A673 (cell line): ENCODE measurements at regions not wholly inside any gene's neighbourhood (a gene's known extent, or its start where the extent isn't known, plus 50 kb on each side); places are given as distances from the start of the nearest gene placed in this dataset.
"Not testable (repeated sequence)": the region's sequence is repeated elsewhere in the genome, so short reads cannot be mapped to it uniquely, and the experiment has no call there.

Source experiments
- BruUV-seq: library from RNA; stranded (reverse); fragments of 400-500 nt; replicated peaks from 2 replicates; lab custom pipeline; 2021; lab: Mats Ljungman, UMichigan
- CTCF ChIA-PET: fragments of 300-600 bp; sonication (Branson Sonifier 250); formaldehyde crosslinking; loops from one replicate; lab custom pipeline; 2022; ENCODE audit warnings: antibody characterized with exemption; lab: Charles Lee
- POLR2A ChIA-PET: fragments of 300-600 bp; sonication (Branson Sonifier 250); formaldehyde crosslinking; loops from one replicate; lab custom pipeline; 2022; ENCODE audit warnings: antibody characterized with exemption; ENCODE audit not compliant: low non-redundant PET; lab: Charles Lee
- DNase-seq: peaks from one replicate; pipeline ENCODE4 v3.0.0-alpha.2; 2015; ENCODE audit warnings: low spot score
- H3K27ac ChIP-seq: fragments of 200-600 bp; sonication (generic); 2 replicates; pipeline ENCODE4 v1.5.1; 2016; ENCODE audit warnings: mixed run types, low read depth, mild to moderate bottlenecking, mixed read lengths, antibody characterized with exemption, low read length; ENCODE audit not compliant: poor library complexity, severe bottlenecking
- H3K27me3 ChIP-seq: fragments of 200-600 bp; sonication (generic); replicated peaks from 2 replicates; pipeline ENCODE4 v1.6.1; 2017; ENCODE audit warnings: mixed run types, low read depth, mild to moderate bottlenecking, mixed read lengths, antibody characterized with exemption, low read length; ENCODE audit not compliant: insufficient read depth, poor library complexity
- H3K36me3 ChIP-seq: fragments of 200-600 bp; sonication (generic); 2 replicates; pipeline ENCODE4 v1.6.1; 2016; ENCODE audit warnings: mixed run types, mild to moderate bottlenecking, mixed read lengths, antibody characterized with exemption, low read length; ENCODE audit not compliant: insufficient read depth, poor library complexity, severe bottlenecking
- H3K4me1 ChIP-seq: fragments of 200-600 bp; sonication (generic); 2 replicates; pipeline ENCODE4 v1.6.1; 2017; ENCODE audit warnings: mixed run types, mild to moderate bottlenecking, mixed read lengths, antibody characterized with exemption, low read length; ENCODE audit not compliant: insufficient read depth, poor library complexity, severe bottlenecking
- H3K4me3 ChIP-seq: fragments of 200-600 bp; sonication (generic); 2 replicates; pipeline ENCODE4 v1.5.1; 2016; ENCODE audit warnings: low read depth, mixed run types, mild to moderate bottlenecking, mixed read lengths, low read length; ENCODE audit not compliant: poor library complexity, severe bottlenecking
- H3K9me3 ChIP-seq: fragments of 200-600 bp; sonication (generic); 2 replicates; pipeline ENCODE4 v1.6.1; 2016; ENCODE audit warnings: mixed run types, low read depth, mild to moderate bottlenecking, mixed read lengths, antibody characterized with exemption, low read length; ENCODE audit not compliant: poor library complexity, severe bottlenecking
- CTCF ChIP-seq: fragments of 300-800, 200-600 bp; sonication (generic); conservative IDR thresholded peaks from 2 replicates; pipeline ENCODE4 v1.5.1; 2017; ENCODE audit warnings: low read depth, mild to moderate bottlenecking, antibody characterized with exemption, low read length, moderate library complexity, mixed read lengths
- EZH2 ChIP-seq: fragments of 200-600 bp; sonication (generic); IDR thresholded peaks from 2 replicates; pipeline ENCODE4 v1.6.1; 2017; ENCODE audit warnings: borderline replicate concordance, low read depth, mild to moderate bottlenecking, mixed read lengths, antibody characterized with exemption, low read length; ENCODE audit not compliant: poor library complexity, severe bottlenecking
- intact Hi-C: fragments of 100-400 bp; cut with micrococcal nuclease; formaldehyde crosslinking; loops from one replicate; pipeline ENCODE4 v1.10.0; 2022; ENCODE audit not compliant: unreplicated experiment

GRCh38 chr1:8120693-8121260 lies 94.7 kb upstream of the ERRFI1 start:
- POLR2A ChIA-PET = interaction anchor here (0.7 kb wide), 1 partner anchor 32 kb away, joined by 4 read pairs; no protein-coding TSS in a partner anchor
- Histone ChIP-seq H3K4me1 (peaks cover 5% of the 10 kb centered on the region), H3K36me3 (no peaks in the 10 kb centered on the region), H3K27ac (no peak overlapping the region), H3K4me3 (no peak overlapping the region), H3K9me3 (peaks cover 7% of the 10 kb centered on the region), H3K27me3 (no peaks in the 10 kb centered on the region)
- CTCF ChIA-PET = interaction anchor here (0.6 kb wide), 1 partner anchor 104 kb away, joined by 5 read pairs; no protein-coding TSS in a partner anchor
- intact Hi-C loops = no loop called here
- BruUV-seq = no TSS peak
- no peak for DNase-seq
- TF ChIP-seq CTCF (no peak), EZH2 (no peak)

GRCh38 chr1:8118736-8119135 lies 92.6 kb upstream of the ERRFI1 start:
- CTCF ChIA-PET, H3K36me3 ChIP-seq, H3K27me3 ChIP-seq, H3K4me1 ChIP-seq, H3K9me3 ChIP-seq, H3K27ac ChIP-seq, BruUV-seq, DNase-seq, H3K4me3 ChIP-seq, POLR2A ChIA-PET, intact Hi-C loops: not testable (repeated sequence)

- peaks cover 15% of the 10 kb centered on the region for H3K4me1 ChIP-seq
- TF ChIP-seq CTCF (no peak), EZH2 (no peak)
- DNase-seq = no peak
- intact Hi-C loops = no loop called here
- ChIA-PET POLR2A (no interaction called here), CTCF (no interaction called here)
- no peaks in the 10 kb centered on the region for H3K27me3 ChIP-seq
- H3K4me3 ChIP-seq = no peak overlapping the region
- no peaks in the 10 kb centered on the region for H3K9me3 ChIP-seq
- BruUV-seq = no TSS peak
- H3K27ac ChIP-seq = no peak overlapping the region
- H3K36me3 ChIP-seq = no peaks in the 10 kb centered on the region
Observed at GRCh38 chr1:8118031-8118451, 91.9 kb upstream of the ERRFI1 start.

GRCh38 chr1:8116894-8117264 lies 90.8 kb upstream of the ERRFI1 start:
- H3K9me3 ChIP-seq = no peaks in the 10 kb centered on the region
- no peak for TF ChIP-seq EZH2
- TF ChIP-seq CTCF = no peak
- H3K4me1 ChIP-seq = peaks cover 15% of the 10 kb centered on the region
- no TSS peak for BruUV-seq
- no peak overlapping the region for H3K4me3 ChIP-seq
- intact Hi-C loops = no loop called here
- ChIA-PET CTCF (no interaction called here), POLR2A (interaction anchor here (0.6 kb wide), 1 partner anchor 125 kb away, joined by 3 read pairs; no protein-coding TSS in a partner anchor)
- no peaks in the 10 kb centered on the region for H3K36me3 ChIP-seq
- DNase-seq = no peak
- H3K27ac ChIP-seq = no peak overlapping the region
- H3K27me3 ChIP-seq = no peaks in the 10 kb centered on the region
